IMR-90 (cell line): ENCODE measurements at regions not wholly inside any gene's neighbourhood (a gene's known extent, or its start where the extent isn't known, plus 50 kb on each side); places are given as distances from the start of the nearest gene placed in this dataset.

ENCODE experiments used
- CEBPB ChIP-seq: IDR thresholded peaks from 2 replicates; pipeline ENCODE4 v1.6.1; 2012; ENCODE audit warnings: low read depth, low read length, improper control_type of control experiment
- FOS ChIP-seq: fragments of 150-350 bp; IDR thresholded peaks from 2 replicates; pipeline ENCODE4 v1.6.1; 2016; ENCODE audit warnings: low read depth, low read length
- POLR2A ChIP-seq: IDR thresholded peaks from 2 replicates; pipeline ENCODE4 v1.6.1; 2012; ENCODE audit warnings: mild to moderate bottlenecking, low read depth, low read length
- TF ChIP-seq, protein P1 (sequence below): conservative IDR thresholded peaks from 2 replicates; pipeline ENCODE4 v1.5.1; 2012; ENCODE audit warnings: mild to moderate bottlenecking, low read depth, low read length, improper control_type of control experiment

DNA sequence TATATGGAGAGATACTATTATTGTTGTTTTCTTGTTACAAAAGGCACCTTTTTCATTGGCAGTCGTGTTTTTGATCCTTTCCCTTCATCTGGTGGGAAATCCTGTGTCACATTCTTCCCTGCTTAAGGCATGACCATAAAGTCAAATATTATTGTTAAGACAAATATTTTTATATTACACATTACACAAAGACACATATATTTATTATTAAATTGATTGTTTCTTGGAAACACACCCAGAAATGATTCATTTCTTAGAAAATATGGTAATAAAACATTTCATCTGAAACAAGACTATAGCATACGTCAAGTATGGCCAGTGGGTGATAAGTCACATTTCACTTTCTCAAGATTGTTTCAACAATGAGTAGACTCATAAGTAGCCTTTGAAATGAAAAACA, 77.3 kb downstream of the KCTD12 start:
- TF ChIP-seq, protein P1, sequence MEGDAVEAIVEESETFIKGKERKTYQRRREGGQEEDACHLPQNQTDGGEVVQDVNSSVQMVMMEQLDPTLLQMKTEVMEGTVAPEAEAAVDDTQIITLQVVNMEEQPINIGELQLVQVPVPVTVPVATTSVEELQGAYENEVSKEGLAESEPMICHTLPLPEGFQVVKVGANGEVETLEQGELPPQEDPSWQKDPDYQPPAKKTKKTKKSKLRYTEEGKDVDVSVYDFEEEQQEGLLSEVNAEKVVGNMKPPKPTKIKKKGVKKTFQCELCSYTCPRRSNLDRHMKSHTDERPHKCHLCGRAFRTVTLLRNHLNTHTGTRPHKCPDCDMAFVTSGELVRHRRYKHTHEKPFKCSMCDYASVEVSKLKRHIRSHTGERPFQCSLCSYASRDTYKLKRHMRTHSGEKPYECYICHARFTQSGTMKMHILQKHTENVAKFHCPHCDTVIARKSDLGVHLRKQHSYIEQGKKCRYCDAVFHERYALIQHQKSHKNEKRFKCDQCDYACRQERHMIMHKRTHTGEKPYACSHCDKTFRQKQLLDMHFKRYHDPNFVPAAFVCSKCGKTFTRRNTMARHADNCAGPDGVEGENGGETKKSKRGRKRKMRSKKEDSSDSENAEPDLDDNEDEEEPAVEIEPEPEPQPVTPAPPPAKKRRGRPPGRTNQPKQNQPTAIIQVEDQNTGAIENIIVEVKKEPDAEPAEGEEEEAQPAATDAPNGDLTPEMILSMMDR, result no peak
- TF ChIP-seq FOS (no peak), CEBPB (no peak), POLR2A (no peak)
